GM21367 (cell line): ENCODE measurements at regions not wholly inside any gene's neighbourhood (a gene's known extent, or its start where the extent isn't known, plus 50 kb on each side); places are given as distances from the start of the nearest gene placed in this dataset.
"Not testable (repeated sequence)": the region's sequence is repeated elsewhere in the genome, so short reads cannot be mapped to it uniquely, and the experiment has no call there.

Source experiments
- ATAC-seq: cut with Tn5 transposase; IDR thresholded peaks from one replicate; pipeline ENCODE4 v1.9.1; 2021; ENCODE audit not compliant: unreplicated experiment

- ATAC-seq, result no peak
Measured at GRCh38 chr11:92122561-92122960, 102.1 kb upstream of the FAT3 start.

DNA sequence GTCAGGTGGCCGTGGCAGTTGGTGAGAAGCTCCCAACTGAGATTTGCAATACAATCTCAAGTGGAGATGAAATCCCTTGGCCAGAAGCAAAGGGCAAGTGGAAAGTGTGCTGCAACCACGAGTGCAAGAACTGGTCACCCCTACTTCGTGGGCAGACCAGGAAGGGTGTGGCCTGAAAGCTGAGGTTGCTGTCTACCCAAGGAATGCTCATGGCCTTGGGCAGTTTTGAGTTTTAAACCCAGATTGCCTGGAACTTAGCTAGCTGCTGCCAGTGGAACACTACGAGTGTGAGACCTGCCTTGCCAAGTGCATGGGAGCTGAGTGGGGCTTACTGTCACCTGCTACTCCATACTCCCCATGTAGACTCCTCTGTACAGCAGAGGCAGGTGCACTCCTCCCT lies 113.3 kb upstream of the FAT3 start:
- ATAC-seq, result no peak

DNA sequence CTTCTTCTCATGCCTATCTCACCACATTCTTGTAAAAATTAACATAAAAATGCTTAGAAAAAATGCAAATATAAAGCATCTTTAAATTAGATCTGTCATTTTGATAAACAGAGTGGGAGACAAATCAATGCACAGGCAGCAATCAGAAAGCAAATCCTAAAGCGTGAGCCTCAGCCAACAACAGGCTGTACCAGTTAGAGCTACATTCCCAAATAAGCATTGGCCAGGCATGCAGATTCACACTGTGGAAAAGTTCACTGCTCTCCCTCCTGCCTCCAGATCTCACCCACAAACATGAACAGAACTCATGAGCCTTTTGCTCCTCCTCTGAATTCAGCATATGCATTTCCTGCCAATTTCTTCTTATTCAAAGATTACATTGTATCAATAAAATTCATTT lies 115.2 kb upstream of the FAT3 start:
- ATAC-seq, result no peak

DNA sequence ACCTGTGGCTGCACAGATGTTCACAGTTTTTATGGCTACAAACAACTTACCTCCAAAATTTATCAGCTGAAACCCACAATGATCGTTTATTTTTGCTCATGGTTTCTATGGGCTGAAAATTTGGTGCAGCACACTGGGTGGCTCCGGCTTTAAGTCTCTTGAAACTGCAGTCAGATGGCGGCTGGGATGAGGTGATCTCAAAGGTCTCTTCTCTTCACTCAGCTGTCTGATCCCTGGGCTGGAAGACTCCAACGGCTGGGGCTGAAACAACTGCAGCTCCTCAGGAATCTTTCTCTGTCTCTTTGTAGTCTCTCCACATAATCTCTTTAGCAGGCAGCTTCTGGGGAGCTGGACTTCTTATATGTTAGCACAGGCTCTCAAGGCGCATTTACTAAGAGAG lies 117.3 kb upstream of the FAT3 start:
- ATAC-seq, result no peak

DNA sequence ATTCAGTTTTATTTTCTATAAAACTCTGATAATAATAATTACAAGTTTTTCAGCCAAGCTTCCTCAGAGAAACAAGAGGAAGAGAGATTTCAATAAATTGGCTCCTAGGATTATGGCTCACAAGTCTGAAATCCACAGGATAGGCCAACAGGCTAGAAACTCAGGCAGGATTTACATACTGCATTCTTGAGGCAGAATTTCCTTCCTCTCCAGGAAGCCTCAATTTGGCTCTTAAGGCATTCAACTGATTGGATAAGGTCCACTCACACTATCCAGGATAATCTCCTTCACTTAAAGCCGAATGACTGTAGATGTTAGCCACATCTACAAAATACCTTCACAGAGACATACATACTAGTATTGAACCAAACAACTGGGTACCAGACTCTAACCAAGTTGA lies 120.3 kb upstream of the FAT3 start:
- no peak for ATAC-seq

DNA sequence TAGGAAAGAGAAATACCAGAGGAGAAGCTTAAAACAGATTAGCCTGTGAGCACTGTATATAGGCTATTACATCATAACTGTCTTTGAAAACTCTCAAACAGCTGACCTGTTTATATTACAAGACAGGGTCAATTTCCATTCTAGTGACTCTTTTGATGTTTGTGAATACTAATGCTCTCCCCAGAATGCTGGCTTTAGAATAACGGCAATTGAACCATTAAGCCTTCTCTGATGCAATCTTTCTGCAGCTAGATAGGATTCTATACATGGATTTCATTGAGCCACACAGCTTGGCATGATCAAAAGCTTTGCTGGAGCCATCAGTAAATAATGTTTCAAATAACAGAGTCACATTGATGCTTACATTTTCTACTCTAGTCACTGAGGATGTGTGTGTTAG lies 122.7 kb upstream of the FAT3 start:
- ATAC-seq, result no peak

GRCh38 chr11:92099183-92099582 lies 125.4 kb upstream of the FAT3 start:
- no peak for ATAC-seq

GRCh38 chr11:92098172-92098571 lies 126.4 kb upstream of the FAT3 start:
- ATAC-seq, result no peak

GRCh38 chr11:92087725-92088537 lies 136.7 kb upstream of the FAT3 start:
- no peak for ATAC-seq

DNA sequence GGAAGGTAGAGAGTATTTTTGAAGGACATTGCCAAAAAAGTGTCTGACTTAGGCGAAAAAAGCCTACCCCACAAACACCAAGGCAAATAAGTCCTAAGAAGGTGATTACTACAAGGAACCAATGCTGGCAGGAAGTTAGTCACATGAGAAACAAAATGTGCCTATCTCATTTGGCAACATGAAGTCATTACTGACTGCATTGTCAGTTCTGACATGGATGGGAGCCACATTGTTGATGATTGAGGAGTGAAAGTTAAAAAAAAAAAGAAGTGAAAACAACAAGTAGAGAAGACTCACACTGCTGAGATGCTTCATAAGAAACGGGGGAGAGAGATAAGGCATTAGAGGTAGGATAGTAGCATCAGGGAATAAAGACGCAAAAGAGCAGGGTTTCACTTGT lies 141.5 kb upstream of the FAT3 start:
- ATAC-seq, result no peak

DNA sequence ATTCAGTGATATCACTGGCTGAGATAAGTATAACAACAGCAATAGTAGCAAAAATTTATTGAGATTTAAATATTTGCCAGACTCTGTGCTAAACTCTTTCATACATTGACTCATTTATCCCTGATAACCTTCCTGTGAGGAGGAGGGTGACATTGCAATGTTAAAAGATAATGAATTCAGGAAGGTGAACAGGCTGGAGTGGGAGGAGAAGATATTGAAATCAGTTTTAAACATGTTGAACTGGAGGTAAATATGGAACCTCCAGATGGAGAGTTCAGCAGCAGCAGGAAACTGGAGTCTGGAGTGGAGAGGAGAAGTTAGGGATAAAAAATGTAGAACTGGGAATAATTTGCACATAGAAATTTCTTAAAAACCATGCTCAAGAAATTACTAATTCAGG lies 142.0 kb upstream of the FAT3 start:
- no peak for ATAC-seq

DNA sequence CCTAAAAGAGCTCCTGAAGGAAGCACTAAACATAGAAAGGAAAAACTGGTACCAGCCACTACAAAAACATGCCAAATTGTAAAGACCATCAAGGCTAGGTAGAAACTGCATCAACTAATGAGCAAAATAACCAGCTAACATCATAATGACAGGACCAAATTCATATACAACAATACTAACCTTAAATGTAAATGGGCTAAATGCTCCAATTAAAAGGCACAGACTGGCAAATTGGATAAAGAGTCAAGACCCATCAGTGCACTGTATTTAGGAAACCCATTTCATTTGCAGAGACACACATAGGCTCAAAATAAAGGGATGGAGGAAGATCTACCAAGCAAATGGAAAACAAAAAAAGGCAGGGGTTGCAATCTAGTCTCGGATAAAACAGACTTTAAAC lies 150.1 kb upstream of the FAT3 start:
- ATAC-seq, result not testable (repeated sequence)

- ATAC-seq, result no peak
Measured at GRCh38 chr11:92071660-92072059, 153.0 kb upstream of the FAT3 start.

DNA sequence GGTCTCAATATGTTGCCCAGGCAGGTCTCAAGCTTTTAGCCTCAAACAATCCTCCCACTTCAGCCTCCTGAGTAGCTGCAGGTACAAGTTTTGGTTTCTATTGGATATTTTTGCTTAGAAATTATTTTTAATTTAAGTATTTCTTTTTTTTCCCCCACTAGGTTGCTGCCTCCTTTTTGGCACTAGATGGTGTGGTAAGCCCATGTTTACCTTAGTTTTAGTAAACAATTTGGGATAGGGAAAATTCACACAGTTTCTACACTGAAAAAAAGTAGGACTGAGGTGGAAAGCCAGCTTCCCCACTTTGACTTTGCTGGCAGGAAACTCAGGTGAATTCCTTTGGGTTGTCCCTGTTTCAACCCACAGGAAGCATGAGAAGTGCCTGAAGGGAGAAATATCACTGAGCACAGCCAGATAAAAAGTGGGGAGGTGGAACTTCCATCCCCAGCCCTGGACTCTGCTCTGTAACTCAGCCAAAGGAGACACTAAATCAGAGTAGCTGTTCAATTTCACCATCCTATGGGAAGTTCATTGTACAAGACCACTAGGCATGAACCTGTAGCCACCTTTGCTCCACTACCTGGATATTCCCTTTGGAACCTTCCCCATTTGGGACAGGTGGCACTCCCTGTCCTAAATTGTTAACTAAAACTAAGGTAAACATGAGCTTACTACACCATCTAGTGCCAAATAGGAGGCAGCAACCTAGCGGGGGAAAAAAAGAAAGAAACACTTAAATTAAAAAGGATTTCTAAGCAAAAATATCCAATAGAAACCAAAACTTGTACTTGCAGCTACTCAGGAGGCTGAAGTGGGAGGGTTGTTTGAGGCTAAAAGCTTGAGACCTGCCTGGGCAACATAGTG lies 154.4 kb upstream of the FAT3 start:
- ATAC-seq, result no peak

DNA sequence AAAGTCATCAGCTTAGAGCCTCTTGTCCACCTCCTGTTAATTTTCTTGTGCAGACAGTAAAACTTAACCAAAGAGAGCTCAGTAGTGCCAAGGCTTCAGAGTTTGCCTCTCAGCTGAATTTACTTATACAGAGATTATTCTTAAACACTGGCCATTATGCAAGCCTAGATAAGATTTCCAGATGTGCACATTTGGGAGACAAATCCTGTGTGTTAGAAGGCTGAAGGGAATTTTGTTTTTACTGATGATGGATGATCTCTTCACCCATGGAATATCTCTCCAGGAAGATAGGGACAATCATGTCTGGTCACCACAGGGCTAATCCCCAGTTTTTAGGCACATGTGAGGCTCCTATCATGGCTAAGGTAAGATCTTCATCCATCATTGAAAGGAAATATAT lies 157.6 kb upstream of the FAT3 start:
- ATAC-seq, result no peak

GRCh38 chr11:92061456-92062062 lies 163.1 kb upstream of the FAT3 start:
- no peak for ATAC-seq

GRCh38 chr11:92057849-92058442 lies 166.7 kb upstream of the FAT3 start:
- no peak for ATAC-seq

DNA sequence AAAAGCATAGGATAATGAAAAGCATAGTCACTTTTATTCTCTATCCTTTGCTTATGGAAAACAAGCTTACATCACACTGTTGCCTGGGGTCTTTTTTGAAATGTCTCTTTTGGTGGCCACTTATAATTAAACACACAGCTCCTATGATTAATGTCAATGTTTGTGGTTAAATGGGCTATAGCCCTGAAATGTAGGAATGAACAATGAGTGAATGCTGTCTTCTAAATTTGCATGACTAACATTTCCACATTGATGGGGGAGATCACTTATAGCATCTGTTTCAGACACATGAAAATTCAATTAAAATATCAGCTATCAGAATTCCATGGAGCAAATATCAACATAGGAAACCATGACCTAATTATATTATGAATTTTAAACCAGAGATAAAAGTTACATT lies 171.4 kb upstream of the FAT3 start:
- ATAC-seq, result no peak

DNA sequence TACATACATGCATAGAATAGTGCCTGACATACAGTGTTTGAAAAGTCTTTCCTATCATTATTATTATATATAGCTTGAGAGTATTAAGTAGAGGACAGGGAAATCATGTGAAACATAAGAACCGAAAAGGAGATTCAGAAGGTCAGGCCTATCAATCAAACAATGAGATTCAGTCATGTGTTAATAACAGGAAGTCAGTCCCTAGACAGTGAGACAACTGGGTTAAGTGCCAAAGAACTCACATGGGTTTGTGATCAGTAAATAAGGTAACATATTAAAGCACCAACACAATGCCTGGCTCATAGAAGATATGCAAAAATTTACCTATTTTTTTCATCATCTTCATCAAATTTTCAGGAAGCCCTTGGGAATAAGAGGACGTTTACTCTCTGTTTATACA lies 174.3 kb upstream of the FAT3 start:
- no peak for ATAC-seq

GRCh38 chr11:92048415-92048814 lies 176.2 kb upstream of the FAT3 start:
- ATAC-seq, result no peak

DNA sequence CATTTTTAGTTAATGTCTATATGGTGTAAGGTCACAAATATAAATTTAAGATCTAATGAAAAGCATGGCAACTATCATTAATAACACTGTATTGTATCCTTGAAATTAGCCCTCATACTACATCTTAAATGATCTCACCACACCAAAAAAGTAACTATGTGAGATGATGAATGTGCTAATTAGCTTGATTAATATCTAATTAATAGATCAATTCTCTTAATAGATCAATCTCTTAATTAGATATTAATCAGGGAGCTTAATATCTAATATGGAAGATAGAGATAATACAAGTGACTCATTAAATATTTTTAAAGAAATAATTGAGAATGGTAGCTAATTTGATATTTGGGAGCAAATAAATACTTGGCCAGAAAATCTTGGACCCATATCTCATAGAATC lies 178.5 kb upstream of the FAT3 start:
- no peak for ATAC-seq

DNA sequence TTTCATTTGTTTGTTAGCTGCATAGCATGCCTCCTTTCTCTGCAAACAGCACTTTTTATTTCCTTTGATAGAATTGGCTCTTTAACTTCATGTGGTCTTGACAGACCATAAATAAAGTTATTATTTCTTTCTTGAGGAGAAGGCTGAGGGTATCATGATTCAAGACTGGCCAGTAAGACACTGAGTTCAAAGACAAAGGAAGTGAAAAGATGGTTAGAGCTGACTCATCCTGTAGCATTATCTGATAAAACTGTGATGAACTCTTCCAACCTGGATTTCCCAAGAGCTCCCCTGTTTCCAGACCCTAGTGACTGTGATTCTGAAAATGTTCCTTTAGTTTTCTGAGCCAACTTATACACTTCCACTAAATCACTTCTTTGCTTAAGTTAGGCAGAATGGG lies 179.3 kb upstream of the FAT3 start:
- ATAC-seq, result no peak
